ENCODE measurements at regions not wholly inside any gene's neighbourhood (a gene's known extent, or its start where the extent isn't known, plus 50 kb on each side); places are given as distances from the start of the nearest gene placed in this dataset.

GRCh38 chr9:80070071-80070742 is 498.4 kb downstream of the TLE4 start:
- intact Hi-C loops (cut with DNase I): loop anchor here in 1 of 10 donors (10.0 kb wide), 1 partner anchor 535 kb away; no protein-coding TSS in a partner anchor
- no peak for DNase-seq
- Histone ChIP-seq H3K27ac (no peak overlapping the region), H3K4me3 (no peak overlapping the region), H3K9me3 (no peaks in the 10 kb centered on the region), H3K27me3 (peaks cover 0 to 11% (median 0%) of the 10 kb centered on the region in 9 donors), H3K36me3 (no peaks in the 10 kb centered on the region), H3K4me1 (peaks cover 0 to 8% (median 3%) of the 10 kb centered on the region in 12 donors)
- ATAC-seq: no peak
- 85 to 90% (median 85%) methylated on average over 3 of the region's 3 CpGs for WGBS, 4 donors
- no peak for TF ChIP-seq CTCF (IDR thresholded peaks at IDR 0.05)
- TF ChIP-seq POLR2A (IDR thresholded peaks at IDR 0.05): no peak

DNA sequence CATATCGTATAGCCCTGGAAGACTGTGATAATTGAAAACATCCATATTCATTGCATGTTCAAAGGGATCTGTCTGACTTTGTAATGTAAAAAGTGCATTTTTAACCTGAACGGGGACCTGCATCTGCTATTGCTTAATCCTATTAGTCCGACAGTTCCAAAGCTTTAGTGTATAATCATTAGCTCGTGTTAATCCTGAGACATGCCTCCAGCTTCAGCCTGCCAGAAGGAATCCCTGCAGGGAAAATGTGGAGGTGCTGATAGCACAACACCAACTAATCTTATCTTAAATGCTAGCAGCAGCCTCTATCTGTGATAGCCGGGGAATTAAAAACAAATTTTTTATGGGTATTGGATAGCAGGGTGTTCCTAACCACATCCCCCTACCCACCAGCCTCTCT is 495.2 kb downstream of the TLE4 start:
- DNase-seq (no peak), ATAC-seq (no peak)
- Histone ChIP-seq H3K4me1 (peaks cover 0 to 9% (median 0%) of the 10 kb centered on the region in 12 donors), H3K4me3 (no peak overlapping the region), H3K27me3 (peaks cover 0 to 11% (median 0%) of the 10 kb centered on the region in 9 donors), H3K36me3 (no peaks in the 10 kb centered on the region), H3K9me3 (no peaks in the 10 kb centered on the region), H3K27ac (no peak overlapping the region)
- intact Hi-C loops (cut with DNase I): no loop called here
- WGBS, 4 donors: 18 to 24% (median 22%) methylated on average over 5 of the region's 5 CpGs
- TF ChIP-seq CTCF (IDR thresholded peaks at IDR 0.05) (no peak), POLR2A (IDR thresholded peaks at IDR 0.05) (no peak)

DNA sequence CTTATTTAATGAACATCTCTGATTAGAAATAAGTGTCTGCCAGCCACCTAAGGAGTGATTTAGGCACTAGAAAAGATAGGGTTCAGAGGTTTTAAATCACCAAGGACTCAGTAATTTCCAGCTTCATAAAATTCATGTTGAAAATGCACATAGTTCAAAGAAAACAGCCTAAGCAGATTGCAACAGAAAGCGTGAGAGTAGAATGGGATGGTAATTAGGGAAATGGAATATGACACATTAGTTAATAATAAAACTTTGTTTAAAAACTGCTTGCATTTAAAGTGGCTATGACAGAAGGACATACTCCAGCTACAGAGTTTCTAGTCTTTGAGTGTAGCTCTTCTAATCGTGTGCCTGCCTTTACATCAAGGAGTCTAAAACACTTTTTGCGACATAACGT is 490.8 kb downstream of the TLE4 start:
- Histone ChIP-seq H3K9me3 (peaks cover 0 to 18% (median 2%) of the 10 kb centered on the region in 12 donors), H3K36me3 (no peaks in the 10 kb centered on the region), H3K4me1 (peaks cover 0 to 10% (median 0%) of the 10 kb centered on the region in 12 donors), H3K27me3 (peaks cover 0 to 7% (median 0%) of the 10 kb centered on the region in 9 donors), H3K27ac (no peak overlapping the region), H3K4me3 (no peak overlapping the region)
- DNase-seq (no peak), ATAC-seq (no peak)
- TF ChIP-seq POLR2A (IDR thresholded peaks at IDR 0.05) (no peak), CTCF (IDR thresholded peaks at IDR 0.05) (no peak)
- 90 to 94% (median 92%) methylated on average over 4 of the region's 4 CpGs for WGBS, 4 donors
- intact Hi-C loops (cut with DNase I): no loop called here

DNA sequence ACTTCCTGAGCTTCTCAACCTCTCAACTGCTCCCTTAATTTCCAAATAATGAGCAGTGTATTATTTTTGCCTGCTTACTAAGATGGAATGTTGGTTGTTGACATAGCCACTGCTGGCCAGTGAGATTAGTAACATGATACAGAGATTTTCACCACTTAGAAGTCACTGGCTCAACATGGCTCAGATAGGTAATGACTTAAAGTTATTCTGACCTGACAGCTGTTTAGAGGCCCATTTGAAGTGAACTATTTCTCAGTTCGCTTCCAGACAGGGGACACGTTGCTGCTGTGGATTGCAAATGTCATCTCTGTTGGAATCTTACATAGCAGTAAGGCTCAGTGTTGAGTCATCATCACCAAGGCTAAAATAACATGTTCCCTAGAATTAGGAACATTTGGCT is 490.2 kb downstream of the TLE4 start:
- Histone ChIP-seq H3K27me3 (peaks cover 0 to 1% (median 0%) of the 10 kb centered on the region in 9 donors), H3K4me3 (no peak overlapping the region), H3K27ac (peak overlapping the region in 4 of 12 donors; percentile 8 to 59 (median 45)), H3K36me3 (no peaks in the 10 kb centered on the region), H3K9me3 (peaks cover 0 to 22% (median 2%) of the 10 kb centered on the region in 12 donors), H3K4me1 (peaks cover 0 to 8% (median 0%) of the 10 kb centered on the region in 12 donors)
- intact Hi-C loops (cut with DNase I): no loop called here
- WGBS, 4 donors: 31 to 36% (median 32%) methylated on average over 2 of the region's 2 CpGs
- ATAC-seq: peak; percentile 67 to 96 (median 84)
- DNase-seq: peak in 1 of 5 donors; percentile 28
- TF ChIP-seq CTCF (IDR thresholded peaks at IDR 0.05) (no peak), POLR2A (IDR thresholded peaks at IDR 0.05) (no peak)
